GM23338 (cell line): ENCODE measurements at regions not wholly inside any gene's neighbourhood (a gene's known extent, or its start where the extent isn't known, plus 50 kb on each side); places are given as distances from the start of the nearest gene placed in this dataset.

Source experiments
- ATAC-seq: fragments of 200-7000 bp; cut with Tn5 transposase; 3 replicates; pipeline ENCODE4 v1.9.1; 2020
- DNase-seq: peaks from one replicate; pipeline ENCODE4 v3.0.0-alpha.2; 2015; ENCODE audit warnings: low spot score
- H2AFZ ChIP-seq: fragments of 200-600 bp; sonication (generic); 2 replicates; pipeline ENCODE4 v1.8.0; 2016; ENCODE audit warnings: antibody characterized with exemption, mild to moderate bottlenecking, moderate library complexity
- H3F3A ChIP-seq: fragments of 200-600 bp; sonication (generic); replicated peaks from 2 replicates; pipeline ENCODE4 v1.8.0; 2017; ENCODE audit warnings: antibody characterized with exemption, mixed run types, low read depth
- H3K27ac ChIP-seq: fragments of 200-600 bp; sonication (generic); 2 replicates; pipeline ENCODE4 v1.6.1; 2016; ENCODE audit warnings: low read depth
- H3K27me3 ChIP-seq: fragments of 200-600 bp; sonication (generic); 2 replicates; pipeline ENCODE4 v1.8.0; 2016; ENCODE audit warnings: mild to moderate bottlenecking, mixed run types, moderate library complexity; ENCODE audit not compliant: insufficient read depth
- H3K36me3 ChIP-seq: fragments of 200-600 bp; sonication (generic); 2 replicates; pipeline ENCODE4 v1.8.0; 2016; ENCODE audit warnings: mild to moderate bottlenecking; ENCODE audit not compliant: insufficient read depth
- H3K4me1 ChIP-seq: fragments of 200-600 bp; sonication (generic); 2 replicates; pipeline ENCODE4 v1.8.0; 2016; ENCODE audit warnings: mild to moderate bottlenecking, moderate library complexity; ENCODE audit not compliant: insufficient read depth
- H3K4me2 ChIP-seq: fragments of 200-600 bp; sonication (generic); 2 replicates; pipeline ENCODE4 v1.7.1; 2017; ENCODE audit warnings: mixed run types
- H3K4me3 ChIP-seq: fragments of 200-600 bp; sonication (generic); 2 replicates; pipeline ENCODE4 v1.6.1; 2016; ENCODE audit warnings: mixed run types
- H3K79me2 ChIP-seq: fragments of 200-600 bp; sonication (generic); replicated peaks from 2 replicates; pipeline ENCODE4 v1.8.0; 2017; ENCODE audit warnings: mild to moderate bottlenecking; ENCODE audit not compliant: insufficient read depth
- H3K9me2 ChIP-seq: fragments of 200-600 bp; sonication (generic); 2 replicates; pipeline ENCODE4 v1.8.0; 2017; ENCODE audit not compliant: insufficient read depth
- H4K20me1 ChIP-seq: fragments of 200-600 bp; sonication (generic); replicated peaks from 2 replicates; pipeline ENCODE4 v1.8.0; 2017; ENCODE audit warnings: mild to moderate bottlenecking; ENCODE audit not compliant: insufficient read depth
- H3K27ac Mint-ChIP-seq: 2 replicates; pipeline ENCODE4 v1.8.0; 2020; ENCODE audit warnings: inconsistent platforms, mild to moderate bottlenecking, moderate library complexity, mixed read lengths
- H3K27me3 Mint-ChIP-seq: 3 replicates; pipeline ENCODE4 v1.8.0; 2022; ENCODE audit warnings: low read depth, mild to moderate bottlenecking, moderate library complexity, mixed read lengths, inconsistent platforms; ENCODE audit not compliant: insufficient read depth, poor library complexity
- H3K36me3 Mint-ChIP-seq: 3 replicates; pipeline ENCODE4 v1.8.0; 2021; ENCODE audit warnings: low read depth, mild to moderate bottlenecking, inconsistent platforms, moderate library complexity, mixed read lengths
- H3K4me1 Mint-ChIP-seq: 3 replicates; pipeline ENCODE4 v1.8.0; 2020; ENCODE audit warnings: mild to moderate bottlenecking, inconsistent platforms, mixed read lengths
- H3K4me3 Mint-ChIP-seq: 3 replicates; pipeline ENCODE4 v1.8.0; 2021; ENCODE audit warnings: moderate library complexity, mild to moderate bottlenecking, inconsistent platforms, mixed read lengths
- H3K9me3 Mint-ChIP-seq: 3 replicates; pipeline ENCODE4 v1.8.0; 2020; ENCODE audit warnings: moderate library complexity, mild to moderate bottlenecking, inconsistent platforms, mixed read lengths
- CREB1 ChIP-seq: fragments of 250-450 bp; sonication (Bioruptor Pico); IDR thresholded peaks from 2 replicates; pipeline ENCODE4 v1.5.0; 2020; ENCODE audit warnings: low read depth, mild to moderate bottlenecking, moderate library complexity
- CTCF ChIP-seq, 2 experiments: fragments of 200-600 bp in 1 of 2; sonication (generic) in 1 of 2; conservative IDR thresholded peaks; 2 replicates each; pipeline versions ENCODE4 v1.5.1 to v1.6.1; 2016 to 2017; ENCODE audit warnings: antibody characterized with exemption in 2 of 2, low read depth in 2 of 2, mild to moderate bottlenecking in 2 of 2, moderate library complexity in 1 of 2
- ETS1 ChIP-seq: IDR thresholded peaks from 2 replicates; pipeline ENCODE4 v1.6.1; 2016; ENCODE audit warnings: antibody characterized with exemption
- EZH2phosphoT487 ChIP-seq: fragments of 200-600 bp; sonication (generic); IDR thresholded peaks from one replicate; pipeline ENCODE4 v1.8.1; 2018; ENCODE audit warnings: antibody characterized with exemption; ENCODE audit not compliant: unreplicated experiment
- JUNB ChIP-seq: IDR thresholded peaks from one replicate; pipeline ENCODE4 v1.6.1; 2016; ENCODE audit warnings: antibody characterized with exemption; ENCODE audit not compliant: unreplicated experiment
- NANOG ChIP-seq: IDR thresholded peaks from 2 replicates; pipeline ENCODE4 v1.6.1; 2016; ENCODE audit warnings: antibody characterized with exemption, borderline replicate concordance
- ZNF114 ChIP-seq: fragments of 250-450 bp; sonication (Bioruptor Pico); IDR thresholded peaks from 2 replicates; pipeline ENCODE4 v1.5.0; 2020; ENCODE audit warnings: mild to moderate bottlenecking, moderate library complexity
- ZNF331 ChIP-seq: fragments of 250-450 bp; sonication (Bioruptor Pico); IDR thresholded peaks from 2 replicates; pipeline ENCODE4 v1.5.0; 2020; ENCODE audit warnings: low read depth, mild to moderate bottlenecking, moderate library complexity
- ZNF462 ChIP-seq: fragments of 250-450 bp; sonication (Bioruptor Pico); IDR thresholded peaks from 2 replicates; pipeline ENCODE4 v1.5.0; 2020; ENCODE audit warnings: mild to moderate bottlenecking, moderate library complexity

- H3K4me3 Mint-ChIP-seq: no peak overlapping the region
- peaks cover 6% of the 10 kb centered on the region; the same call in 1 of the 3 replicates for H3K4me1 Mint-ChIP-seq
- no peak overlapping the region for H3K4me3 ChIP-seq
- DNase-seq (no peak), ATAC-seq (no peak)
- H3K27me3 Mint-ChIP-seq: no peaks in the 10 kb centered on the region
- peaks cover 5% of the 10 kb centered on the region; the same call in 1 of the 2 replicates for H3K9me2 ChIP-seq
- TF ChIP-seq ZNF331 (CRISPR knock-in tag): no peak
- TF ChIP-seq EZH2phosphoT487: no peak
- TF ChIP-seq JUNB: no peak
- TF ChIP-seq CREB1 (CRISPR knock-in tag): no peak
- H3F3A ChIP-seq: no peaks in the 10 kb centered on the region
- no peaks in the 10 kb centered on the region for H3K36me3 ChIP-seq
- H3K27ac ChIP-seq: no peak overlapping the region
- no peak overlapping the region for H3K27ac Mint-ChIP-seq
- H3K4me1 ChIP-seq: peaks cover 3% of the 10 kb centered on the region; the same call in 1 of the 2 replicates
- no peaks in the 10 kb centered on the region for H3K36me3 Mint-ChIP-seq
- no peaks in the 10 kb centered on the region for H3K27me3 ChIP-seq
- H3K4me2 ChIP-seq: no peak overlapping the region
- H2AFZ ChIP-seq: no peak overlapping the region
- H3K9me3 Mint-ChIP-seq: no peaks in the 10 kb centered on the region
- no peaks in the 10 kb centered on the region for H4K20me1 ChIP-seq
- no peaks in the 10 kb centered on the region for H3K79me2 ChIP-seq
Observed at GRCh38 chr3:157859541-157859940, 246.7 kb downstream of the SHOX2 start.

GRCh38 chr3:157858821-157859220, 247.4 kb downstream of the SHOX2 start:
- H3K4me3 ChIP-seq: no peak overlapping the region
- no peak for TF ChIP-seq ZNF114 (CRISPR knock-in tag)
- TF ChIP-seq ZNF462 (CRISPR knock-in tag): no peak
- no peak for TF ChIP-seq ZNF331 (CRISPR knock-in tag)
- TF ChIP-seq ETS1: no peak
- TF ChIP-seq NANOG: no peak
- no peak for TF ChIP-seq EZH2phosphoT487
- TF ChIP-seq JUNB: no peak
- TF ChIP-seq CTCF (conservative IDR thresholded peaks at IDR 0.05; ENCODE audit: low read depth in 2 of 2): no peak
- H3K9me2 ChIP-seq: peaks cover 5% of the 10 kb centered on the region; the same call in 1 of the 2 replicates
- no peak overlapping the region for H3K27ac Mint-ChIP-seq
- no peak overlapping the region for H3K4me3 Mint-ChIP-seq
- H3K9me3 Mint-ChIP-seq: no peaks in the 10 kb centered on the region
- no peaks in the 10 kb centered on the region for H3K27me3 Mint-ChIP-seq
- H3K27ac ChIP-seq: no peak overlapping the region
- no peak overlapping the region for H3K4me2 ChIP-seq
- DNase-seq (no peak), ATAC-seq (no peak)
- H4K20me1 ChIP-seq: no peaks in the 10 kb centered on the region
- H3K79me2 ChIP-seq: no peaks in the 10 kb centered on the region
- peaks cover 6% of the 10 kb centered on the region; the same call in 1 of the 3 replicates for H3K4me1 Mint-ChIP-seq
- H3K4me1 ChIP-seq: peaks cover 3% of the 10 kb centered on the region; the same call in 1 of the 2 replicates
- no peaks in the 10 kb centered on the region for H3F3A ChIP-seq
- H3K27me3 ChIP-seq: no peaks in the 10 kb centered on the region
- H3K36me3 ChIP-seq: no peaks in the 10 kb centered on the region
- H3K36me3 Mint-ChIP-seq: no peaks in the 10 kb centered on the region
- no peak overlapping the region for H2AFZ ChIP-seq
